PC-9 (cell line): ENCODE measurements at regions not wholly inside any gene's neighbourhood (a gene's known extent, or its start where the extent isn't known, plus 50 kb on each side); places are given as distances from the start of the nearest gene placed in this dataset.

ENCODE experiments used
- EZH2 ChIP-seq: fragments of 200-600 bp; sonication (generic); IDR thresholded peaks from 2 replicates; pipeline ENCODE4 v1.8.0; 2017; ENCODE audit warnings: antibody characterized with exemption, low read depth
- TF ChIP-seq, protein P1 (sequence below): fragments of 200-600 bp; sonication (generic); conservative IDR thresholded peaks from 2 replicates; pipeline ENCODE4 v1.6.1; 2017; ENCODE audit warnings: mixed run types, antibody characterized with exemption, mild to moderate bottlenecking, moderate library complexity

DNA sequence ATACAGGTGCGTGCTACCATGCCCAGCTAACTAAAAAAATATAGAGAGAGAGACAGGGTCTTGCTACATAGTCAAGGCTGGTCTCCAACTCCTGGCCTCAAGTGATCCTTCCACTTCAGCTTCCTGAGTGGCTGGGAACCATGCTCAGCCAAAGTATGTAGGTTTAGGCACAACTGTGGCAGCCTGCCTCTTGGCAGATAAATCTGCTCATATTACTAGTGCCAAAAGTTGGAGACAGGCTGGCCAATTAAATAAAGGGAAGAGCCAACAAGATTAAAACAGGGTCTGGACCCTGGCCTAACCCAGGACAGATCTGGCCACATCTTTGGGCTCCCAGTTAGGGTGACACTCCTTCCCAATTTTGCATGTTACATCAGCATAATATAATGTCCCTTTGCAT, 151.7 kb downstream of the CBLN1 start:
- TF ChIP-seq, protein P1, sequence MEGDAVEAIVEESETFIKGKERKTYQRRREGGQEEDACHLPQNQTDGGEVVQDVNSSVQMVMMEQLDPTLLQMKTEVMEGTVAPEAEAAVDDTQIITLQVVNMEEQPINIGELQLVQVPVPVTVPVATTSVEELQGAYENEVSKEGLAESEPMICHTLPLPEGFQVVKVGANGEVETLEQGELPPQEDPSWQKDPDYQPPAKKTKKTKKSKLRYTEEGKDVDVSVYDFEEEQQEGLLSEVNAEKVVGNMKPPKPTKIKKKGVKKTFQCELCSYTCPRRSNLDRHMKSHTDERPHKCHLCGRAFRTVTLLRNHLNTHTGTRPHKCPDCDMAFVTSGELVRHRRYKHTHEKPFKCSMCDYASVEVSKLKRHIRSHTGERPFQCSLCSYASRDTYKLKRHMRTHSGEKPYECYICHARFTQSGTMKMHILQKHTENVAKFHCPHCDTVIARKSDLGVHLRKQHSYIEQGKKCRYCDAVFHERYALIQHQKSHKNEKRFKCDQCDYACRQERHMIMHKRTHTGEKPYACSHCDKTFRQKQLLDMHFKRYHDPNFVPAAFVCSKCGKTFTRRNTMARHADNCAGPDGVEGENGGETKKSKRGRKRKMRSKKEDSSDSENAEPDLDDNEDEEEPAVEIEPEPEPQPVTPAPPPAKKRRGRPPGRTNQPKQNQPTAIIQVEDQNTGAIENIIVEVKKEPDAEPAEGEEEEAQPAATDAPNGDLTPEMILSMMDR, result no peak
- TF ChIP-seq EZH2, result no peak
